ENCODE measurements at regions not wholly inside any gene's neighbourhood (a gene's known extent, or its start where the extent isn't known, plus 50 kb on each side); places are given as distances from the start of the nearest gene placed in this dataset.

DNA sequence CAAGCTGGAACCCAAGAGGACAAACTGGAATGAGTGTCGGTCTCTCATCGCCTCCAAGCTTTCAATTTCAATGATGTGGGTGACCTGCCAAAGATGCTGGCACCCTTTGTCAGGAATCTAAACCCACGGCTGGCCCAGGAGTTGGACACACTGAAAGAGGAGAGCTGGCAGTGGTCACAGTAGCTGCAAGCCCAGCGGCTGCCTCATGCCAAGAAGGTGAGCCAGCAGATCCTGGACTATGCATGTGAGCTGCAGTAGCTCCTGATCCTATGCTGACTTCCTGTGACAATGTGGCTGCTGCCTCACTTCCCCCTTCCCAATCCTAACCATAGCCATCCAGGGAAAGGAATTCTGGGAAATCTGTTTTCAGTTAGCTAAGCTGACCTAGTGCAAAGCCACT lies 117.0 kb upstream of the VAV3 start (continued):
- TF ChIP-seq, protein P1, sequence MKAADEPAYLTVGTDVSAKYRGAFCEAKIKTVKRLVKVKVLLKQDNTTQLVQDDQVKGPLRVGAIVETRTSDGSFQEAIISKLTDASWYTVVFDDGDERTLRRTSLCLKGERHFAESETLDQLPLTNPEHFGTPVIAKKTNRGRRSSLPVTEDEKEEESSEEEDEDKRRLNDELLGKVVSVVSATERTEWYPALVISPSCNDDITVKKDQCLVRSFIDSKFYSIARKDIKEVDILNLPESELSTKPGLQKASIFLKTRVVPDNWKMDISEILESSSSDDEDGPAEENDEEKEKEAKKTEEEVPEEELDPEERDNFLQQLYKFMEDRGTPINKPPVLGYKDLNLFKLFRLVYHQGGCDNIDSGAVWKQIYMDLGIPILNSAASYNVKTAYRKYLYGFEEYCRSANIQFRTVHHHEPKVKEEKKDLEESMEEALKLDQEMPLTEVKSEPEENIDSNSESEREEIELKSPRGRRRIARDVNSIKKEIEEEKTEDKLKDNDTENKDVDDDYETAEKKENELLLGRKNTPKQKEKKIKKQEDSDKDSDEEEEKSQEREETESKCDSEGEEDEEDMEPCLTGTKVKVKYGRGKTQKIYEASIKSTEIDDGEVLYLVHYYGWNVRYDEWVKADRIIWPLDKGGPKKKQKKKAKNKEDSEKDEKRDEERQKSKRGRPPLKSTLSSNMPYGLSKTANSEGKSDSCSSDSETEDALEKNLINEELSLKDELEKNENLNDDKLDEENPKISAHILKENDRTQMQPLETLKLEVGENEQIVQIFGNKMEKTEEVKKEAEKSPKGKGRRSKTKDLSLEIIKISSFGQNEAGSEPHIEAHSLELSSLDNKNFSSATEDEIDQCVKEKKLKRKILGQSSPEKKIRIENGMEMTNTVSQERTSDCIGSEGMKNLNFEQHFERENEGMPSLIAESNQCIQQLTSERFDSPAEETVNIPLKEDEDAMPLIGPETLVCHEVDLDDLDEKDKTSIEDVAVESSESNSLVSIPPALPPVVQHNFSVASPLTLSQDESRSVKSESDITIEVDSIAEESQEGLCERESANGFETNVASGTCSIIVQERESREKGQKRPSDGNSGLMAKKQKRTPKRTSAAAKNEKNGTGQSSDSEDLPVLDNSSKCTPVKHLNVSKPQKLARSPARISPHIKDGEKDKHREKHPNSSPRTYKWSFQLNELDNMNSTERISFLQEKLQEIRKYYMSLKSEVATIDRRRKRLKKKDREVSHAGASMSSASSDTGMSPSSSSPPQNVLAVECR (CRISPR knock-in tag; IDR thresholded peaks at IDR 0.05; ENCODE audit: borderline replicate concordance), result no peak
- no peak for TF ChIP-seq U2AF1 (optimal IDR thresholded peaks at IDR 0.05; ENCODE audit: low read depth, low read length)
- TF ChIP-seq CEBPG (CRISPR knock-in tag; IDR thresholded peaks at IDR 0.05), result no peak
- no peak for TF ChIP-seq KDM6A (CRISPR knock-in tag; IDR thresholded peaks at IDR 0.05; ENCODE audit: low read depth)
- TF ChIP-seq PHF5A (CRISPR knock-in tag; IDR thresholded peaks at IDR 0.05; ENCODE audit: low read depth, unreplicated experiment), result no peak
- TF ChIP-seq ATM (IDR thresholded peaks at IDR 0.05; ENCODE audit: borderline replicate concordance), result no peak
- TF ChIP-seq, protein P2, sequence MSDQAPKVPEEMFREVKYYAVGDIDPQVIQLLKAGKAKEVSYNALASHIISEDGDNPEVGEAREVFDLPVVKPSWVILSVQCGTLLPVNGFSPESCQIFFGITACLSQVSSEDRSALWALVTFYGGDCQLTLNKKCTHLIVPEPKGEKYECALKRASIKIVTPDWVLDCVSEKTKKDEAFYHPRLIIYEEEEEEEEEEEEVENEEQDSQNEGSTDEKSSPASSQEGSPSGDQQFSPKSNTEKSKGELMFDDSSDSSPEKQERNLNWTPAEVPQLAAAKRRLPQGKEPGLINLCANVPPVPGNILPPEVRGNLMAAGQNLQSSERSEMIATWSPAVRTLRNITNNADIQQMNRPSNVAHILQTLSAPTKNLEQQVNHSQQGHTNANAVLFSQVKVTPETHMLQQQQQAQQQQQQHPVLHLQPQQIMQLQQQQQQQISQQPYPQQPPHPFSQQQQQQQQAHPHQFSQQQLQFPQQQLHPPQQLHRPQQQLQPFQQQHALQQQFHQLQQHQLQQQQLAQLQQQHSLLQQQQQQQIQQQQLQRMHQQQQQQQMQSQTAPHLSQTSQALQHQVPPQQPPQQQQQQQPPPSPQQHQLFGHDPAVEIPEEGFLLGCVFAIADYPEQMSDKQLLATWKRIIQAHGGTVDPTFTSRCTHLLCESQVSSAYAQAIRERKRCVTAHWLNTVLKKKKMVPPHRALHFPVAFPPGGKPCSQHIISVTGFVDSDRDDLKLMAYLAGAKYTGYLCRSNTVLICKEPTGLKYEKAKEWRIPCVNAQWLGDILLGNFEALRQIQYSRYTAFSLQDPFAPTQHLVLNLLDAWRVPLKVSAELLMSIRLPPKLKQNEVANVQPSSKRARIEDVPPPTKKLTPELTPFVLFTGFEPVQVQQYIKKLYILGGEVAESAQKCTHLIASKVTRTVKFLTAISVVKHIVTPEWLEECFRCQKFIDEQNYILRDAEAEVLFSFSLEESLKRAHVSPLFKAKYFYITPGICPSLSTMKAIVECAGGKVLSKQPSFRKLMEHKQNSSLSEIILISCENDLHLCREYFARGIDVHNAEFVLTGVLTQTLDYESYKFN (CRISPR knock-in tag; conservative IDR thresholded peaks at IDR 0.05), result no peak
- no peak for TF ChIP-seq GATAD1 (CRISPR knock-in tag; IDR thresholded peaks at IDR 0.05)
- TF ChIP-seq SPEN (CRISPR knock-in tag; IDR thresholded peaks at IDR 0.05; ENCODE audit: low read depth), result no peak
- TF ChIP-seq TAF15 (IDR thresholded peaks at IDR 0.05; ENCODE audit: low read depth, low read length, poor library complexity, severe bottlenecking), result no peak
- TF ChIP-seq, protein P3, sequence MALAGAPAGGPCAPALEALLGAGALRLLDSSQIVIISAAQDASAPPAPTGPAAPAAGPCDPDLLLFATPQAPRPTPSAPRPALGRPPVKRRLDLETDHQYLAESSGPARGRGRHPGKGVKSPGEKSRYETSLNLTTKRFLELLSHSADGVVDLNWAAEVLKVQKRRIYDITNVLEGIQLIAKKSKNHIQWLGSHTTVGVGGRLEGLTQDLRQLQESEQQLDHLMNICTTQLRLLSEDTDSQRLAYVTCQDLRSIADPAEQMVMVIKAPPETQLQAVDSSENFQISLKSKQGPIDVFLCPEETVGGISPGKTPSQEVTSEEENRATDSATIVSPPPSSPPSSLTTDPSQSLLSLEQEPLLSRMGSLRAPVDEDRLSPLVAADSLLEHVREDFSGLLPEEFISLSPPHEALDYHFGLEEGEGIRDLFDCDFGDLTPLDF (CRISPR knock-in tag; IDR thresholded peaks at IDR 0.05), result no peak
- TF ChIP-seq ZNF776 (CRISPR knock-in tag; IDR thresholded peaks at IDR 0.05), result no peak
- no peak for TF ChIP-seq FOXA1 (IDR thresholded peaks at IDR 0.05)
- TF ChIP-seq FOXA1 (CRISPR knock-in tag; IDR thresholded peaks at IDR 0.05), result no peak
- TF ChIP-seq TCF7L2 (IDR thresholded peaks at IDR 0.05; ENCODE audit: low read depth, low read length), result no peak

Data from HepG2 (cell line).